ENCODE measurements at regions not wholly inside any gene's neighbourhood (a gene's known extent, or its start where the extent isn't known, plus 50 kb on each side); places are given as distances from the start of the nearest gene placed in this dataset.

GRCh38 chr1:244192325-244192724, 141.2 kb downstream of the ZBTB18 start:
- TF ChIP-seq CTCF (IDR thresholded peaks at IDR 0.05), result no peak
- TF ChIP-seq EZH2 (IDR thresholded peaks at IDR 0.05), result no peak

Data from neural progenitor cell (in vitro differentiated cells).